Activated gamma-delta T cell treated with Interleukin-2 at 50 U/mL for 16 hours (primary cell): ENCODE measurements at regions not wholly inside any gene's neighbourhood (a gene's known extent, or its start where the extent isn't known, plus 50 kb on each side); places are given as distances from the start of the nearest gene placed in this dataset.

Experiments used
- DNase-seq: peaks from one replicate; pipeline ENCODE4 v3.0.0-alpha.2; 2020

- no peak for DNase-seq
These were observed 55.7 kb upstream of the CHL1 start for GRCh38 chr3:140748-141330.
